Neural progenitor cell (in vitro differentiated cells): ENCODE measurements at regions not wholly inside any gene's neighbourhood (a gene's known extent, or its start where the extent isn't known, plus 50 kb on each side); places are given as distances from the start of the nearest gene placed in this dataset.
A peak's percentile ranks its signal among the peaks of the same experiment; 100 is the strongest.

Experiments used
- DNase-seq: peaks from one replicate; pipeline ENCODE4 v3.0.0-alpha.2; 2016; ENCODE audit warnings: low spot score
- H2AFZ ChIP-seq: fragments of 200-600 bp; sonication (generic); replicated peaks from 2 replicates; pipeline ENCODE4 v1.6.1; 2016; ENCODE audit warnings: antibody characterized with exemption
- H3F3A ChIP-seq: fragments of 200-600 bp; sonication (generic); 2 replicates; pipeline ENCODE4 v1.6.1; 2016; ENCODE audit warnings: antibody characterized with exemption, low read depth
- H3K27ac ChIP-seq: fragments of 200-600 bp; sonication (generic); 2 replicates; pipeline ENCODE4 v1.5.1; 2016; ENCODE audit warnings: mild to moderate bottlenecking
- H3K27me3 ChIP-seq: fragments of 200-600 bp; sonication (generic); 2 replicates; pipeline ENCODE4 v1.6.1; 2016; ENCODE audit warnings: mild to moderate bottlenecking, moderate library complexity
- H3K36me3 ChIP-seq: fragments of 200-600 bp; sonication (generic); 2 replicates; pipeline ENCODE4 v1.5.1; 2016
- H3K4me1 ChIP-seq: fragments of 200-600 bp; sonication (generic); 2 replicates; pipeline ENCODE4 v1.6.1; 2016; ENCODE audit warnings: mixed run types
- H3K4me2 ChIP-seq: fragments of 200-600 bp; sonication (generic); 2 replicates; pipeline ENCODE4 v1.6.1; 2016
- H3K4me3 ChIP-seq: fragments of 200-600 bp; sonication (generic); 2 replicates; pipeline ENCODE4 v1.5.1; 2016
- H3K79me2 ChIP-seq: fragments of 200-600 bp; sonication (generic); 2 replicates; pipeline ENCODE4 v1.6.1; 2016; ENCODE audit warnings: low read depth
- H3K9ac ChIP-seq: fragments of 200-600 bp; sonication (generic); 2 replicates; pipeline ENCODE4 v1.6.1; 2016
- H3K9me3 ChIP-seq: fragments of 200-600 bp; sonication (generic); 2 replicates; pipeline ENCODE4 v1.5.1; 2016; ENCODE audit warnings: low read depth
- H4K20me1 ChIP-seq: fragments of 200-600 bp; sonication (generic); 2 replicates; pipeline ENCODE4 v1.6.1; 2016; ENCODE audit warnings: low read depth
- H3K27ac Mint-ChIP-seq: 3 replicates; pipeline ENCODE4 v1.8.0; 2021; ENCODE audit warnings: mixed read lengths
- H3K27me3 Mint-ChIP-seq: 2 replicates; pipeline ENCODE4 v1.8.0; 2022; ENCODE audit warnings: low read depth, mild to moderate bottlenecking, inconsistent platforms, moderate library complexity, mixed read lengths; ENCODE audit not compliant: insufficient read depth
- H3K36me3 Mint-ChIP-seq: 3 replicates; pipeline ENCODE4 v1.8.0; 2021; ENCODE audit warnings: mixed read lengths
- H3K4me1 Mint-ChIP-seq: 3 replicates; pipeline ENCODE4 v1.8.0; 2021; ENCODE audit warnings: mixed read lengths
- H3K4me3 Mint-ChIP-seq: 3 replicates; pipeline ENCODE4 v1.8.0; 2021; ENCODE audit warnings: mild to moderate bottlenecking, moderate library complexity, mixed read lengths
- H3K9me3 Mint-ChIP-seq: 3 replicates; pipeline ENCODE4 v1.8.0; 2020; ENCODE audit warnings: mixed read lengths
- EZH2 ChIP-seq: fragments of 200-600 bp; sonication (generic); IDR thresholded peaks from 2 replicates; pipeline ENCODE4 v1.6.1; 2017; ENCODE audit warnings: antibody characterized with exemption, mild to moderate bottlenecking, moderate library complexity
- EZH2phosphoT487 ChIP-seq: fragments of 200-600 bp; sonication (generic); IDR thresholded peaks from 2 replicates; pipeline ENCODE4 v1.6.1; 2017; ENCODE audit warnings: antibody characterized with exemption
- TF ChIP-seq, protein P1 (sequence below): fragments of 200-600 bp; sonication (generic); IDR thresholded peaks from 2 replicates; pipeline ENCODE4 v1.5.1; 2017; ENCODE audit warnings: antibody characterized with exemption, mild to moderate bottlenecking

DNA sequence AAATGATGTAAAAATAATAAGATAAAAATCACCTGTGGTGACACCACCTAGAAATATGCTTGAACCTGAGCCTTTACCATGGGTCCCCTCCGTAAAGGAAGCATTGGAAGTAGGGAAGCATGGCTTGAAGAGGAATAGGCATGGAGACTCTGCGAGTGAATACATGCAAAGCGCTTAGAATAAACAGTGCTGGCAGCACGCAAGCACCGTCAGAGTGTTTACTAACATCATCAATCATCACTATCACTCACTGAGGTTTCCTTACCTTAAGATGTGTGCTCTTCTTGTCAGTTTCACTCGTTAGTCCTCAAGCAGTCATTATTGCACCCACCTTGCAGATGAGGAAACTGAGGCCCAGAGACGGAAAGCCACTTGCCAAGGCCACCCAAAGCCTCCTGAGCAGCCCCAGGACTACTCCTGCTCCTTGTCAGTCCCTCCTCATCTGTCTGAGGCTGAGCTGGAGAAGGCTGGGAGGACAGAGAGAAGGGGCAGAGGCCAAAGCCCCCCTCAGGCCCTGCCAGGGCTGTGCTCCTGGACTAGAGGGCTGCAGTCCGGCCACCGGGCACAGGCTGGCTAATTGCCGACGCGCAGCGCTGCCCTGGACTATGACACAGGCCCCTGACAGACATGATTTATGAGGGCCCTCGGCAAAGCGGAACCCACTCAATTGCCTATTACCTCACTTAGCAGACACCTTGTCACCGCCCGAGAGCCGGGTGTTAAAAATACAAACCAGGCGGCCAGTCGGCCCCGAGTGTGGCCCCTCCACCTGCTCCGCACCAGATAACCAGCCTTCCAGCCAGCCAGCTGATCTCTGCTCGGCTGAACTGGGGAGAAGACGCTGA is 168.9 kb downstream of the MN1 start:
- Histone ChIP-seq H3F3A (peaks cover 55% of the 10 kb centered on the region), H4K20me1 (no peaks in the 10 kb centered on the region), H3K9ac (no peak overlapping the region), H3K4me1 (peaks cover 32% of the 10 kb centered on the region), H2AFZ (no peak overlapping the region), H3K9me3 (no peaks in the 10 kb centered on the region), H3K79me2 (no peaks in the 10 kb centered on the region), H3K27me3 (no peaks in the 10 kb centered on the region), H3K36me3 (no peaks in the 10 kb centered on the region), H3K4me2 (no peak overlapping the region), H3K27ac (no peak overlapping the region), H3K4me3 (no peak overlapping the region)
- peaks cover 49% of the 10 kb centered on the region for H3K4me1 Mint-ChIP-seq
- TF ChIP-seq, protein P1, sequence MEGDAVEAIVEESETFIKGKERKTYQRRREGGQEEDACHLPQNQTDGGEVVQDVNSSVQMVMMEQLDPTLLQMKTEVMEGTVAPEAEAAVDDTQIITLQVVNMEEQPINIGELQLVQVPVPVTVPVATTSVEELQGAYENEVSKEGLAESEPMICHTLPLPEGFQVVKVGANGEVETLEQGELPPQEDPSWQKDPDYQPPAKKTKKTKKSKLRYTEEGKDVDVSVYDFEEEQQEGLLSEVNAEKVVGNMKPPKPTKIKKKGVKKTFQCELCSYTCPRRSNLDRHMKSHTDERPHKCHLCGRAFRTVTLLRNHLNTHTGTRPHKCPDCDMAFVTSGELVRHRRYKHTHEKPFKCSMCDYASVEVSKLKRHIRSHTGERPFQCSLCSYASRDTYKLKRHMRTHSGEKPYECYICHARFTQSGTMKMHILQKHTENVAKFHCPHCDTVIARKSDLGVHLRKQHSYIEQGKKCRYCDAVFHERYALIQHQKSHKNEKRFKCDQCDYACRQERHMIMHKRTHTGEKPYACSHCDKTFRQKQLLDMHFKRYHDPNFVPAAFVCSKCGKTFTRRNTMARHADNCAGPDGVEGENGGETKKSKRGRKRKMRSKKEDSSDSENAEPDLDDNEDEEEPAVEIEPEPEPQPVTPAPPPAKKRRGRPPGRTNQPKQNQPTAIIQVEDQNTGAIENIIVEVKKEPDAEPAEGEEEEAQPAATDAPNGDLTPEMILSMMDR: no peak
- peaks cover 2% of the 10 kb centered on the region for H3K36me3 Mint-ChIP-seq
- no peak for DNase-seq
- no peak overlapping the region for H3K27ac Mint-ChIP-seq
- H3K27me3 Mint-ChIP-seq: peaks cover 36% of the 10 kb centered on the region
- H3K9me3 Mint-ChIP-seq: peaks cover 4% of the 10 kb centered on the region
- H3K4me3 Mint-ChIP-seq: no peak overlapping the region

DNA sequence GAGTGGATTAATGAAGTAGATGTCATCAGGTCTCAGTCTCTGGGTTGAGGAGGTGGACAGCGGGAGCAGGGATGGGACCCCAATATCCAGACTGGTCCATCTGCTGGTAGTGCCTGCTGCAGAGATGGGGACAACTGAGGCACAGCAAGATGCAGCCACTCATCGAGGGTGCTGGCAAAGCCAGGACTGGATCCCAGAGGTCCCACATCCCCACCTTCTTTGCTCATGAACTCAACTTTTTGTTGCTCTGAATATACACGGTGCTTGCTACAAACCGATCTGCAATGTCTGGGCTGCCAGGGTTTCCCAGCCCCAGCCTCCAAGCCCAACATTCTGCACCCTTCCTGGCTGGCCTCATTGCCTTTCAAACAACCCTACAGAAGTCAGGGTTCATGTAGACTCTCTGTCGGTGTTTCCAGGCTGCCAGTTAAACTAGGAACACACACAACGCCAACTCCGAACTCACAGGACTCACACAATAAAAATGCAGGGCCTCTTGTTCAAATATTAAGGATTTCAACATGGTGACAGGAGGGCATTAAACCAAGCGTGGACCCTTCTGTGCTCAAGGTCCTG is 168.2 kb downstream of the MN1 start:
- H3K27ac ChIP-seq: no peak overlapping the region
- no peak overlapping the region for H3K4me2 ChIP-seq
- Mint-ChIP-seq H3K27me3 (peaks cover 31% of the 10 kb centered on the region), H3K4me1 (peaks cover 49% of the 10 kb centered on the region), H3K4me3 (peak overlapping the region; percentile 38), H3K36me3 (peaks cover 2% of the 10 kb centered on the region), H3K9me3 (peaks cover 2% of the 10 kb centered on the region), H3K27ac (peak overlapping the region; percentile 48)
- TF ChIP-seq EZH2: no peak
- TF ChIP-seq, protein P1: no peak
- no peak for TF ChIP-seq EZH2phosphoT487
- no peaks in the 10 kb centered on the region for H3K9me3 ChIP-seq
- H3K27me3 ChIP-seq: no peaks in the 10 kb centered on the region
- no peak for DNase-seq
- peaks cover 35% of the 10 kb centered on the region for H3K4me1 ChIP-seq
- H3K9ac ChIP-seq: no peak overlapping the region
- H2AFZ ChIP-seq: no peak overlapping the region
- peaks cover 55% of the 10 kb centered on the region for H3F3A ChIP-seq
- H4K20me1 ChIP-seq: no peaks in the 10 kb centered on the region
- no peaks in the 10 kb centered on the region for H3K79me2 ChIP-seq
- H3K4me3 ChIP-seq: no peak overlapping the region
- no peaks in the 10 kb centered on the region for H3K36me3 ChIP-seq

DNA sequence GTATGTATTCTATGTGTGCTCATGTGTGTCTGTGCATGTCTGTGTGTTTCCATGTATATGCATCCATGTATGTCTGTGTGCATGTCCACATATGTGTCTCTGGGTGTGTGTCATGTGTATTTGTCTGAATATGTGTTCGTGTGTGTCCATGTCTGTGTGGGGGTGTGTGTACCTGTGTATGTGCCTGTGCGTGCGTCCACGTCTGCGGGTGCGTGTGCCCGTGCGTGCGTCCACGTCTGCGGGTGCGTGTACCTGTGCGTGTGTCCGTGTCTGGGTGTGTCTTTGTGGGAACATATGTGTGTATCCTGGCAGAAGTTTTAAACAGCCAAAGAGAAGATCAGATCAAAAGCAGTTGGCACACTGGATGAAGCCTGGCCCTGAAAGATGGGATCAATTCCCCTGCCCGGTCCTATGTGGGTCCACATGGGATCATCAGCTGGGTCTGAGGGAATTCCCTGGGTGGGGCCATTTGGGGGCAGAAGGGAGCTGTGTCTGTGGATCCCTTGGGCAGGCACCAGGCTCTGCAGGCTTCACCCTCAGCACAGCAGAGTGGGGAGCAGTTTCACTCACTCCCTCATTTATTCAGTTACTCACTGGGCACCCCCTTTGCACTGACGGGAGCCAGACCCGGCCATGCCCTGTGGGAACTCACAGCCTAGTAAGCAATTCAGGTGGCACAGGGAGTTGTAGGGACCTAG is 167.4 kb downstream of the MN1 start:
- H3K4me3 ChIP-seq: no peak overlapping the region
- peaks cover 43% of the 10 kb centered on the region for H3K4me1 ChIP-seq
- Mint-ChIP-seq H3K27ac (peak overlapping the region; percentile 48), H3K9me3 (no peaks in the 10 kb centered on the region), H3K27me3 (peaks cover 31% of the 10 kb centered on the region), H3K36me3 (no peaks in the 10 kb centered on the region), H3K4me3 (no peak overlapping the region), H3K4me1 (peaks cover 54% of the 10 kb centered on the region)
- H3K36me3 ChIP-seq: no peaks in the 10 kb centered on the region
- no peak for DNase-seq
- H3K27me3 ChIP-seq: no peaks in the 10 kb centered on the region
- no peaks in the 10 kb centered on the region for H4K20me1 ChIP-seq
- no peak for TF ChIP-seq EZH2
- TF ChIP-seq, protein P1: no peak
- no peak for TF ChIP-seq EZH2phosphoT487
- H3K9me3 ChIP-seq: no peaks in the 10 kb centered on the region
- H3K4me2 ChIP-seq: no peak overlapping the region
- H3F3A ChIP-seq: peaks cover 54% of the 10 kb centered on the region
- H3K27ac ChIP-seq: no peak overlapping the region
- H3K79me2 ChIP-seq: no peaks in the 10 kb centered on the region
- no peak overlapping the region for H3K9ac ChIP-seq
- no peak overlapping the region for H2AFZ ChIP-seq
